ENCODE measurements at regions not wholly inside any gene's neighbourhood (a gene's known extent, or its start where the extent isn't known, plus 50 kb on each side); places are given as distances from the start of the nearest gene placed in this dataset.

GRCh38 chr21:31408301-31409088 is 64.4 kb upstream of the TIAM1 start:
- H3K4me1 Mint-ChIP-seq (ENCODE audit: low read depth): peaks cover 3% of the 10 kb centered on the region
- H3K36me3 Mint-ChIP-seq (ENCODE audit: low read depth): no peaks in the 10 kb centered on the region
- no peak for DNase-seq (ENCODE audit: low spot score)
- no peaks in the 10 kb centered on the region for H3K9me3 Mint-ChIP-seq
- H3K27ac Mint-ChIP-seq: no peak overlapping the region
- peaks cover 3% of the 10 kb centered on the region for H3K27me3 Mint-ChIP-seq (ENCODE audit: low read depth)
- H3K4me3 Mint-ChIP-seq: no peak overlapping the region

- peaks cover 3% of the 10 kb centered on the region for H3K27me3 Mint-ChIP-seq (ENCODE audit: low read depth)
- no peak for DNase-seq (ENCODE audit: low spot score)
- H3K9me3 Mint-ChIP-seq: no peaks in the 10 kb centered on the region
- no peaks in the 10 kb centered on the region for H3K36me3 Mint-ChIP-seq (ENCODE audit: low read depth)
- no peak overlapping the region for H3K27ac Mint-ChIP-seq
- H3K4me1 Mint-ChIP-seq (ENCODE audit: low read depth): peaks cover 3% of the 10 kb centered on the region
- H3K4me3 Mint-ChIP-seq: no peak overlapping the region
Observed at GRCh38 chr21:31406510-31406909, 62.4 kb upstream of the TIAM1 start.

GRCh38 chr21:31405604-31406003 is 61.5 kb upstream of the TIAM1 start:
- H3K27me3 Mint-ChIP-seq (ENCODE audit: low read depth): peaks cover 3% of the 10 kb centered on the region
- H3K9me3 Mint-ChIP-seq: no peaks in the 10 kb centered on the region
- H3K4me1 Mint-ChIP-seq (ENCODE audit: low read depth): peaks cover 3% of the 10 kb centered on the region
- H3K27ac Mint-ChIP-seq: no peak overlapping the region
- DNase-seq (ENCODE audit: low spot score): no peak
- no peaks in the 10 kb centered on the region for H3K36me3 Mint-ChIP-seq (ENCODE audit: low read depth)
- H3K4me3 Mint-ChIP-seq: no peak overlapping the region

GRCh38 chr21:31403596-31404333 is 59.7 kb upstream of the TIAM1 start:
- Mint-ChIP-seq H3K27ac (no peak overlapping the region), H3K4me1 (ENCODE audit: low read depth) (peaks cover 9% of the 10 kb centered on the region)
- DNase-seq (ENCODE audit: low spot score): no peak

GRCh38 chr21:31399591-31399990 is 55.5 kb upstream of the TIAM1 start:
- no peak for DNase-seq (ENCODE audit: low spot score)
- Mint-ChIP-seq H3K4me1 (ENCODE audit: low read depth) (peaks cover 32% of the 10 kb centered on the region), H3K36me3 (ENCODE audit: low read depth) (no peaks in the 10 kb centered on the region), H3K4me3 (no peak overlapping the region), H3K27me3 (ENCODE audit: low read depth) (no peaks in the 10 kb centered on the region), H3K9me3 (no peaks in the 10 kb centered on the region), H3K27ac (no peak overlapping the region)

More at GRCh38 chr21:31403596-31404333, 59.7 kb upstream of the TIAM1 start:
- no peaks in the 10 kb centered on the region for H3K36me3 Mint-ChIP-seq (ENCODE audit: low read depth)
- no peaks in the 10 kb centered on the region for H3K9me3 Mint-ChIP-seq
- no peak overlapping the region for H3K4me3 Mint-ChIP-seq
- H3K27me3 Mint-ChIP-seq (ENCODE audit: low read depth): peaks cover 3% of the 10 kb centered on the region

GRCh38 chr21:31398574-31398973 is 54.5 kb upstream of the TIAM1 start:
- Mint-ChIP-seq H3K27ac (peak overlapping the region; percentile 32), H3K4me3 (peak overlapping the region; percentile 35), H3K27me3 (ENCODE audit: low read depth) (no peaks in the 10 kb centered on the region), H3K36me3 (ENCODE audit: low read depth) (no peaks in the 10 kb centered on the region), H3K4me1 (ENCODE audit: low read depth) (peaks cover 40% of the 10 kb centered on the region), H3K9me3 (no peaks in the 10 kb centered on the region)
- DNase-seq (ENCODE audit: low spot score): no peak

GRCh38 chr21:31397939-31398338 is 53.9 kb upstream of the TIAM1 start:
- H3K36me3 Mint-ChIP-seq (ENCODE audit: low read depth): no peaks in the 10 kb centered on the region
- H3K27me3 Mint-ChIP-seq (ENCODE audit: low read depth): no peaks in the 10 kb centered on the region
- H3K9me3 Mint-ChIP-seq: no peaks in the 10 kb centered on the region
- H3K4me1 Mint-ChIP-seq (ENCODE audit: low read depth): peaks cover 42% of the 10 kb centered on the region
- no peak for DNase-seq (ENCODE audit: low spot score)
- peak overlapping the region; percentile 32 for H3K27ac Mint-ChIP-seq
- peak overlapping the region; percentile 35 for H3K4me3 Mint-ChIP-seq

GRCh38 chr21:31397515-31397926 is 53.5 kb upstream of the TIAM1 start:
- H3K27ac Mint-ChIP-seq: peak overlapping the region; percentile 13
- H3K4me1 Mint-ChIP-seq (ENCODE audit: low read depth): peaks cover 42% of the 10 kb centered on the region
- H3K27me3 Mint-ChIP-seq (ENCODE audit: low read depth): no peaks in the 10 kb centered on the region
- H3K36me3 Mint-ChIP-seq (ENCODE audit: low read depth): no peaks in the 10 kb centered on the region
- H3K4me3 Mint-ChIP-seq: no peak overlapping the region
- no peaks in the 10 kb centered on the region for H3K9me3 Mint-ChIP-seq
- no peak for DNase-seq (ENCODE audit: low spot score)

- no peak overlapping the region for H3K27ac Mint-ChIP-seq
- no peak overlapping the region for H3K4me3 Mint-ChIP-seq
- peaks cover 42% of the 10 kb centered on the region for H3K4me1 Mint-ChIP-seq (ENCODE audit: low read depth)
Observed at GRCh38 chr21:31397030-31397429, 53.0 kb upstream of the TIAM1 start.

GRCh38 chr21:31396399-31396798 is 52.3 kb upstream of the TIAM1 start:
- Mint-ChIP-seq H3K4me3 (no peak overlapping the region), H3K4me1 (ENCODE audit: low read depth) (peaks cover 42% of the 10 kb centered on the region)

More at GRCh38 chr21:31397030-31397429, 53.0 kb upstream of the TIAM1 start:
- Mint-ChIP-seq H3K36me3 (ENCODE audit: low read depth) (no peaks in the 10 kb centered on the region), H3K27me3 (ENCODE audit: low read depth) (no peaks in the 10 kb centered on the region), H3K9me3 (no peaks in the 10 kb centered on the region)
- no peak for DNase-seq (ENCODE audit: low spot score)

GRCh38 chr21:31395791-31396190 is 51.7 kb upstream of the TIAM1 start:
- no peak for DNase-seq (ENCODE audit: low spot score)
- Mint-ChIP-seq H3K27me3 (ENCODE audit: low read depth) (no peaks in the 10 kb centered on the region), H3K36me3 (ENCODE audit: low read depth) (no peaks in the 10 kb centered on the region), H3K4me1 (ENCODE audit: low read depth) (peaks cover 42% of the 10 kb centered on the region), H3K27ac (no peak overlapping the region), H3K9me3 (no peaks in the 10 kb centered on the region), H3K4me3 (no peak overlapping the region)

More at GRCh38 chr21:31396399-31396798, 52.3 kb upstream of the TIAM1 start:
- DNase-seq (ENCODE audit: low spot score): no peak
- Mint-ChIP-seq H3K27ac (no peak overlapping the region), H3K9me3 (no peaks in the 10 kb centered on the region), H3K27me3 (ENCODE audit: low read depth) (no peaks in the 10 kb centered on the region), H3K36me3 (ENCODE audit: low read depth) (no peaks in the 10 kb centered on the region)

- Mint-ChIP-seq H3K36me3 (ENCODE audit: low read depth) (no peaks in the 10 kb centered on the region), H3K4me1 (ENCODE audit: low read depth) (peaks cover 42% of the 10 kb centered on the region), H3K27ac (no peak overlapping the region), H3K9me3 (no peaks in the 10 kb centered on the region), H3K27me3 (ENCODE audit: low read depth) (no peaks in the 10 kb centered on the region), H3K4me3 (no peak overlapping the region)
- DNase-seq (ENCODE audit: low spot score): no peak
Observed at GRCh38 chr21:31395268-31395667, 51.2 kb upstream of the TIAM1 start.

GRCh38 chr21:31394309-31394708 is 50.2 kb upstream of the TIAM1 start:
- H3K4me1 Mint-ChIP-seq (ENCODE audit: low read depth): peaks cover 37% of the 10 kb centered on the region
- H3K9me3 Mint-ChIP-seq: no peaks in the 10 kb centered on the region
- peak overlapping the region; percentile 66 for H3K27ac Mint-ChIP-seq
- DNase-seq (ENCODE audit: low spot score): no peak
- peak overlapping the region; percentile 15 for H3K4me3 Mint-ChIP-seq
- no peaks in the 10 kb centered on the region for H3K36me3 Mint-ChIP-seq (ENCODE audit: low read depth)
- no peaks in the 10 kb centered on the region for H3K27me3 Mint-ChIP-seq (ENCODE audit: low read depth)

Data from T-helper 2 cell treated with Interferon-gamma antibody and Interleukin-4, amounts not matched to agents 5 μg/mL and 100 μg/mL, for 36 hours (primary cell).